ENCODE measurements at regions not wholly inside any gene's neighbourhood (a gene's known extent, or its start where the extent isn't known, plus 50 kb on each side); places are given as distances from the start of the nearest gene placed in this dataset.

DNA sequence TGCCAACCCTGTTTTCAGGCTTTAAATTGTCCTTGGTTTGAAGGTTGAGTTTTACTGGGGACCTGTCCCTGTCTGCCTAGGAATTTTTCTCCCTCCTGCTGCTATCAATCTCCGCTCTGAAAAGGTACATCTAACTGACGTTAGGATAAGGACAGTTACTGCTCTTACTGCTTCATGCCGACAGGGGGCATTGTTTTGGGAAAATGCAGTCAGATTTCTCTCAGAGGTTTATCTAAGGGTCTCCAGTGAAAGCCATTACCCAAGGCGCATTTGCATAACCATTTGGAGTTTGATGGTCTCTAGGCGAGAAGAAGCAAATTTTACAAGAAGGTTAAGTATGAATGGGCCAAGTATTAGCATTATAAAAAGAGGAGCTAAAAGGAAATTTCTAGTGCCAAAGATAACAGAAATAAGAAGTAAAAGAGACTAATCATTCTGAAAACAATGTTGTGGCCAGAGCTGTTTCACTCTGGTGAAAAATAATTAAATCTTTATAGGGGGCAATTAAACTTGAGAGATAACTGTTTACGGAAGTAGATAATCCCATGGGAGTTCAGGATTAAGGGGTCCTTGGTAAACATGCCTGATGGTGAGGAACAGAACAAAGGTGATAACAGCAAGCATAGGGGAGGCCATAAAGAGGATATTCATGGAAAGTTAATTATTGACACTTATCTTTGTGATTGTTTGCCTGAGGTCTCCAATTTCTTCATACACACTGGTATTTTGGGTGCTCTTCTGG, 605.0 kb downstream of the MTRR start:
- DNase-seq (ENCODE audit: low read depth): no peak

DNA sequence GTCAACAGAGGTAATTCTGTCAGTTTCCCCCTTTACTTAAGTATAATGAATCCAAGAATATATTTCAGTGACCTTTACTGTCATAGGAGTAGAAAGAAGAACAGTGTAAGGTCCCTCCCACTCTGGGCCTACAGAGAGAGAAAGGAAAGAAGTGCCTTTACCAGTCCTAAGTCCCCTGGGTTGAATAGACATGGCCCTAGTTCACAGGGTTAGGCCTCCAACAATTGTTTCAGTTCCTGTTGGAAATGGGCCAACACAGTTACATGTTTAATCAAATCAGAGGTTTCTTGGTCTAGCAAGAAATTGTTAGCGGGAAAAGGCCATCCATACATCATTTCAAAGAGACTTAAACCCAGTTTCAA, 605.6 kb downstream of the MTRR start:
- DNase-seq (ENCODE audit: low read depth): no peak

DNA sequence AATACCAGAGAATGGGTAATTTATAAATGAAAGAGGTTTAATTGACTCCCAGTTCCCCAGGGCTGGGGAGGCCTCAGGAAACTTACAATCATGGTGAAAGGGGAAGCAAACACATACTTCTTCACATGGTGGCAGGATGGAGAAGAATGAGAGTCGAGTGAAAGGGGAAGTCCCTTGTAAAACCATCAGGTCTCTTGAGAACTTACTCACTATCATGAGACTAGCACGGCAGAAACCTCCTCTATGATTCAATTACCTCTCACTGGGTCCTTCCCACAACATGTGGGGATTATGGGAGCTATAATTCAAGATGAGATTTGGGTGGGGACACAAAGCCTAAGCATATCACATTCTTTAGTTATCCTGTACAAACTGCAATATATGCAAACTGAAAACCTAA, 609.4 kb downstream of the MTRR start:
- no peak for DNase-seq (ENCODE audit: low read depth)

DNA sequence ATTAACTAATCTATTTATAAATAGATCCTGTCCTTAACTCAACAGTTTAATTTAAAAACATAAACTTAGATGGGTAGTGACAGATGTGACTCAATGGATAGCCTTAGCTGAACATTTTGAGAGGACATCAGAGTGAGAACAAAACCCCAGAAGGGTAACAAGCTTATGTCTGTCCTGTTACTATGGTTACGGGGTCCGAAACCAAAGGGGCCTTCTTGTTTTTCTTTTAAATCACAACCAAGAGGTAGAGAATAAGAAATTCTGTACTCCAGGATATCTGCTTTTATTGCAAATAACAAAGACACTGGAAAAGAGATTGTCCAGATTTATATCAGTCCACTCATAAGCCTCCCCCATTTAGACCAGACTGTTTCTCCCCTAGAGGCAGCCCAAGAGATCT, 612.1 kb downstream of the MTRR start:
- no peak for DNase-seq (ENCODE audit: low read depth)

DNA sequence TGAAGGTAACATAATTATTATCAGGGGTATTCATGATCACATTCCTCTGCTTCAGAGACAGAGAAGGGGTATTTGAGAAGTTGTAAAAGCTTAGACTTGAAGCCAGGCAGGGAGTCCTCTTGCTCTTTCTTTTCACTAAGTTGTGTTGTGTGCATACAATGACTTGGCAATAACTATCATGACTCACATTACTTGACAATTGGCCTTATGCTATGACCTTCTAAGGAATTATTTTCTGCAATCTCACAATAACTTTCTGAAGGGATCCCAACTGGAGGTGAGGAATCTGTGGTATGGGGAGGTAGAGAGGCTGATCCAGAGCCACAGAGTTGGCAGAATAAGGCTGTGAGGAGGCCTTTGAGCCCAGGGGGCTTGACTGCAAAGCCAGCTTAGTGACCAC, 622.3 kb downstream of the MTRR start:
- DNase-seq (ENCODE audit: low read depth): no peak

DNA sequence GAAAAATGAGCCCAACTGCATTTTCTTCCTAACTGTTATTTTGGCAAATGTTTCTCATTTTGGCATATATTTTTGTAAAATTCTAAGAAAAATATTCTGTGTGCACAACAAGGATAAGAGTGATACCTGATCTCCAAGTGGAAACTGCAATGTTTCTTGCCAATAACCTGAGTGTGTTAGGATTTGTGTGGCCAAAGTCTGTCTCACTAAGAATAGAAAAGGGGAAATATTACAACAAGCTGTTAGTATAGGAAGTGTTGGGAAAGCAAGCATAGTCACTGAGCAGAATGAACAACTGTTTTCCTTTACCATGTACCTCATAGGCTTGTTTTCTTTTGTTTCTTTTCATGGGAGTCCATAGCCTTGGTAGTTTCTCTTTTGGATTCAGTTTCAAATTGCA, 624.2 kb downstream of the MTRR start:
- no peak for DNase-seq (ENCODE audit: low read depth)

DNA sequence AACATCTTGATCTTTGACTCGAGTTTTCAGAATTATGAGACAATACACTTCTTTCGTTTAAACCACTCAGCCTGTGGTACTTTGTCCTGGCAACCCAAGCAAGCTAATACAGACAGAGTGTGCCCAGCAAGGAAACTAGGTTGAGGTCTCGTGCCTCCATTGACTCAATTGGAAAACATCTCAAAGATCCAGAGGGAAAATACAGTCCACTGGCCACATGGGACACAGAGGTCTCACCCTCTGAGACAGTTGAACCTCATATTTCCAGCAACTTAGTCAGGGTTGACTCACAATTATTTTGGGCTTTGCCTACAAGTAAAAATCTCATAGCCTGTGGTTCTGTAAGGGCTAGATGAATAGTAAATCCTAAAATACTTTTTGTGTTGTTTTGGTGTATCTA, 631.5 kb downstream of the MTRR start:
- DNase-seq (ENCODE audit: low read depth): no peak

DNA sequence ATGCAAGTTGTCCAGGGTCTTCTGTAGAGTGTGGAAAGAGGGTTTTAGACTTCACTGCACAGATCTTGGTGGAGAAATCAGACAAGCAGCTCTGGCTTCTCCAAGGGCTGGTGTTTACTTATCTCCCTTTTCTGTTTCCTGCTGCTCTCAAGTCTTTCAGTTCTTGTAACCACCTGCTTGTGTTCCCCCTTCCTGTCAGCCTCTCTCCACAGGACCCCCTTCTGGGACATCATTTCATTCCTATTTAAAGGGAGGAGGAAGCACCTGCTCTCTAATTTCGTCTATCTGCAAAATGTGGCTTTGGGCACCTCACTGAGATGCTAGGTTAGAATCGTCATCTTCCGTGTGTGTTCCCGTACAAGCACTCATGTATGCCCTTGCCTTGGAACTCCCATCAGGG, 636.2 kb downstream of the MTRR start:
- DNase-seq (ENCODE audit: low read depth): no peak

DNA sequence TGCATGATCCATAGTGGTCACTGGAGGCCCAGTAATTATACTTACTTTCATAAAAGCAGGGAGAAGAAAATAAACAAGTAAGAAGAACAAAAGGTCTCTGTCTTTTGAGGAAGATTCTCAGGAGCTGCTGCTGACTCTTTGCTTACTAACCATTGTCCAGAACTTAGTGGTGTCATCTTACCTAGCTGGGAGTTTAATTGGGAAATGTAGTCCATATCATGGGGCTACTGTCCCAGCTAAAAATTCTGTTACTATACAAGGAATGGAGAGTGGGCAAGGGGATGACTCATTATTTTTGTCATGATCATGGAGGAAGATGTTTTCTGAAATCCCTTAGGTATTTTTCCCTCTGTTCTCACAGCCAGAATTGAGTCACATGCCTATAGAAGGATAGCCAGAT, 639.3 kb downstream of the MTRR start:
- no peak for DNase-seq (ENCODE audit: low read depth)

DNA sequence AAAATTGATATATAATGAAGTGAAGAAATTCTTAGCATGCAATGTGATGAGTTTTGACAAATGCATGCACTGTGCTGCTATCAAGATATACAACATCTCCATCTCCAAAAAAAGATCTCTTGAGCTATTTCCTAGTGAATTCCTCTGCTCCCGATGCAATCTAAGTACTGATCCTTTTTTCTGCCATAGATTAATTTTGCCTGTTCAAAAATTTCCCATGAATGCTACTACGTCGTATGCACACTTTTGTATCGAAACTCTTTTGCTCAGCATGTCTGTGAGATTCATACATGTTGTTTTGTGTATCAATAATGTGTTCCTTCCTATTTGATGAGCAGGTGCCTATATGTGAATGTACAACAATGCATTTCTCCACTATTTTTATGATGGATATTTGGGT, 647.4 kb downstream of the MTRR start:
- DNase-seq (ENCODE audit: low read depth): no peak

DNA sequence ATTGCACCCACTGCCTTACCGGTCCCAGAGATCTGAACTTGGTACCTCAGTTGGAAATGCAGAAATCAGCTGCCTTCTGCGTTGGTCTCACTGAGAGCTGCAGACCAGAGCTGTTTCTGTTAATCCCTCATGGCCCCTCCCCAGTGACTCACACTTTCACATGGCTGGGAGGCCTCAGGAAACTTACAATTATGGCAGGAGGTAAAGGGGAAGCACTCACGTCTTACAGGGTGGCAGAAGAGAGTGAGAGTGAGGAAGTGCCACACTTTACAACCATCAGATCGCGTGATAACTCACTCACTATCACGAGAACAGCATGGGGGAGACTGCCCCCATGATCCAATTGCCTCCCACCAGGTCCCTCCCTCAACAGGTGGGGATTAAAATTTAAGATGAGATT, 648.5 kb downstream of the MTRR start:
- no peak for DNase-seq (ENCODE audit: low read depth)

DNA sequence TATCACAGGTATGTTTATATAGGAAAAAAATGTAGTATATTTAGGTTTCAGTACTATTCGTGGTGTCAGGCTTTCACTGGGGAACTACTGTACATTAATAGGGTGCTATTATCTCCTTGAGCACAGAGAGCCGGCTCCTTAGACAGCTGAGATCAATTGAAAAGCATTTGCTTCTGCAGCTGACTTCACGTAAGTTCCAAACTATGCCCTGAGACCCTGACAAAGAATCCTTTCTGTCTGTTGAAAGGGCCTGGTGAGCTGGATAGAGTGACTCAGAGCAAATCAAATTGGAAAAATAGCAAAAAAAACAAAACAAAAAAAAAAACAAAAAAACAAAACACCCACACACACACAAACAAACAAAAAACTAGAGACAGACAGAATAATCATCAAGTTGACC, 652.0 kb downstream of the MTRR start:
- DNase-seq (ENCODE audit: low read depth): no peak

DNA sequence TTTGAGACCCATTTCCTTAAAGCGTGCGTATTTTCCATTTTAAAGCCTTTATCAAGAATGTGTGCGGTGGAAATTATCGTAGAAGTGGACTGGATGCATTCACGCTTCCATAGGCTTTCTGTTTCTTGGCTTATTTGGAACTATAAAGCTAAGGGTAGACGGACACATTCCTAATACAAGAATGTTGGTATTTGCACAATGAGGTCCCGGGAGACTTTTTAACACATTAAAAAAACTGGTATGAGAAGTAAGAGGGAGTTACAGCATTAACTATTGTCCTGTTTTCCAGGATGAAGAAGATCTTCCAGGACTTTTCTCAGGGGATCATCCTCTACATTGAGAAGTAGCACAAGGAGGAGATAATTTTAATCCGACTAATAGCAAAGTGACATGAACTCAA, 653.0 kb downstream of the MTRR start:
- DNase-seq (ENCODE audit: low read depth): no peak

DNA sequence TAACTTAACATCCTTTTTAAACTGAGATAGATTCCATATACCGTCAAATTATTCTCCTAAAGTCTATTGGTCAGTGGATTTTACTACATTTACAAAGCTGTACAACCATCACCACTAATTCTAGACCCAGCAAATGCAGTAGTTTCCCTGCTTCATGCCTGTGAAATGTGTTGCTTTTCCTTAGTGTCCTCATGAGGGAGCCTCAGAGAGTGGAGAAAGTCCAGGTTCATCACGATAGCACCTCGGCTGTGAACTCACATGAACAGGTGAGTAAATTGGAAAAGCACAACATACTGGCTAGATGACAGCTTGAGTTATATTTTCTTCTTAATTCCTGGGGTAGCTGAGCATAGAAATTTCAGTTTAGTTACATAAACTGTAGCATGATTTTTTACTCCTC, 653.7 kb downstream of the MTRR start:
- no peak for DNase-seq (ENCODE audit: low read depth)

DNA sequence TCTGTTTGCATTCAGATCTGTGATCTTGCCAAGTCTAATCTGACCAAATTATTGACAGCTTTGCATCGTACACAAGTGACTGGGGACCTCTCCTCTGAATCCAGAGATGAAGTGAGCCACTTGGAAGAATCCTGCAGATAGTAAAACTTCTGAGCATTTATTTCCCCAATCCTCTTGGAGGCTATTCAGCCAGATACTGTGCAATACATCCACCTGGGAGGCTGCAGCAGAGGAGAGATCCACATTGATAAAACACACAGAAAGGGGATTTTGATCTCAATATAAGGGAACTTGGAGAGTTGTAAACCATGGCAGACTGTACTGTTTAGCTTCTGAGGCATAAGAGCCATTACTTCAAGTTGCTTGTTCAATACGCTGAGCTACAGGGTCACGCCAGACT, 654.6 kb downstream of the MTRR start:
- no peak for DNase-seq (ENCODE audit: low read depth)

DNA sequence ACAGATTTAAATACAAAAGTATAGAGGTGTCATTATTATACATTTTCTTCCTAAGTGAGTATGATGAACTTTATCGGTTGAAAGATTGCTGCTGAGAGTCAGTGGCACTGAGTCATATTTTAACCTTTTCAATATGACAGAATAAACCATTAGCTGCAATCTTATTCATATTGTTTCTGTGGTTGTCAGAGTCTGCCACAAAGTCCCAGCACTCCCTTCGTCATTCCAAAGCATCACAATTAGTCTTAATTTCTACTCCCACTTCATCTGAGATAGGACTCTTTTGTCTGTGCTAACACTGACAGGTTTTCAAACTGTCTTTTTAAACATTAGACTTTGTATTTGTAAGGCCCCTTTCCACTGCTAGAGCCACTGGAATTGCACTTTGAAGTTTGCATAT, 656.9 kb downstream of the MTRR start:
- no peak for DNase-seq (ENCODE audit: low read depth)

DNA sequence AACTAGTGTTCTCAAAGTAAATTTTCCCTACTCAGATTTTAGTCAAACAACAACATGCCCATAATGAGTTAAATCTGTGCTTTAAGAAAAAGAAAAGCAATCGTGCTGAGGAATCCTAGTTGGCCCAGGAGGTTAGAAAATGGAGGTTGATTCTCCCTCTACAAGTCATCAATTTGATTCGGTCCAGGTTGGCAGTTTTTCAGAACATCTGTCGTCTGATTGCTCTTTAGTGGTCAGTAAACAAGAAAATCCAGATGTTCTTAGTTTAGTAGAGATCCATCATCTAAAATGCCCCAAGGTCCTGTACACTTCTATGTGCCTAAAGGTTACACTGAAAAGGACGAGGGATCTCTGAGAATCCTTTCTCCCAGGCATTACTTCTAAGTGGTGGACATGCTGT, 659.2 kb downstream of the MTRR start:
- peak; percentile 1 for DNase-seq (ENCODE audit: low read depth)

DNA sequence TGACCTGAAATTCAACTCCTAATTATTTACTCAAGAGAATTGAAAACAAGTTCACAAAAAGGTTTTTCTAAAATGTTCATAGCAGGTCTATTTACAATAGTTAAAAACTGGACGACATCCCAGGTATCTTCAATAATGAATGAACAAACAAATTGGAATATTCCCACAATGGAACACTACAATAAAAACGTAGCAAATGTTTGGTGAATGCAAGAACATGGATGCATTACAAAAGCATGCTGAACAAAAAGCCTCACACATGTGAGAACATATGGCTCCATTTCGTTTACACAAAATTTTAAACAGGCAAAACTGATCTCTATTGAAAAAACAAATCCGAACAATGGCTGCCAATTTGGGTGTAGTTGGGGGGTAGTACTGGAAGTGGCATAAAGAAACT, 669.9 kb downstream of the MTRR start:
- DNase-seq (ENCODE audit: low read depth): no peak

DNA sequence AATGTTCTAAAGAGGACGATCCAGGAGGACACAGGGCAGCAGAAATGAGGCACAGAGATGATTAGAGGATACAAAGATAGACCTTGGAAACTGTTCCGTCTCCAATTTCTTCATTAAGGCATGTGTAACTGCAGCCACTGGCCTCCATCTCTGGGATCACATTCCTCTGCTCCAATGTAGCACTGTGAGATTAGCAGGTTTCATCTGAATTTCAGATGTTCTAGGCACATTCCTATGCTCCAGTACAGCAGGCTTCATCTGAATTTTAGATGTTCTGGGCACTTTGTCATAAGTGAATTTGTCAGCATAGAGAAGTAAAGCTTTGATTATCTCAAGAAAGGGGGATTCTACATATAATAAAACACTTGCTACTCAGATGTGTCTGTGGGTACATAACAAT, 671.4 kb downstream of the MTRR start:
- DNase-seq (ENCODE audit: low read depth): no peak

DNA sequence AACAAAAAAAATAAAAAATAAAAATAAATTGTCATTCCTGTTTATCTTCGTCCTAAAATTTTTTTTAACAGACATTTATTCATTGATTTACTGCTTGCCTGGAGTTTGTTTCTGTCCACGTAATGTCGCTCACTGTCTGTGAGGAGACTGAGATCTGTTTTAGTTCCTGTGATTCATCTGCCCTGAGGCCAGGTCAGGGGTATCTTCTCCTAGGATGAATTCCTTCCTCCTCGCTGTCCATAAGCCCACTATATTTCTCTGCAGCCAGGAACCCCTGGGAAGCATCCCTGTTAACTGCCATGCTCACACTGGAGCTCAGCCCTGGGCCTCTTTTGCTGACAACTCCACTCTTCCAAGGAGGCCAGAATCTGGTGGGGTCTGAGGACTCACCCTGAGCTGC, 682.0 kb downstream of the MTRR start:
- peak; percentile 35 for DNase-seq (ENCODE audit: low read depth)

DNA sequence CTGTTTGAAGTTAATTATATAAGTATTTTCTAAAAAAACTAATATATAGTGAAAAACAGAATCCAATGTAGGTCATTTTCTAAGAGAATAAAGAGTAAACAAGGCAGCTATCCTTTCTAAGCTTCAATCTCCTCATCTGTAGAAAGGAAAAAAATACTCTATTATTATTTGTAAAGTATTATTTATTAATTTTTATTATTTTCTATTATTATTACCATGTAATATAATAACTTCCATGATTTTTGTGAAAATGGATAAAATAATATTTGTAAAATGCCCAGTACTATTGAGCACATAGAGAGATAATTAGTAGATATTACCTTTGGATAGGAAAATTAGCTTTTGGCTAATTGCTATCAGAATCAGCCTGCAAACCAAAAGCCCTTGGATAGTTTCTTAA, 684.4 kb downstream of the MTRR start:
- DNase-seq (ENCODE audit: low read depth): no peak

DNA sequence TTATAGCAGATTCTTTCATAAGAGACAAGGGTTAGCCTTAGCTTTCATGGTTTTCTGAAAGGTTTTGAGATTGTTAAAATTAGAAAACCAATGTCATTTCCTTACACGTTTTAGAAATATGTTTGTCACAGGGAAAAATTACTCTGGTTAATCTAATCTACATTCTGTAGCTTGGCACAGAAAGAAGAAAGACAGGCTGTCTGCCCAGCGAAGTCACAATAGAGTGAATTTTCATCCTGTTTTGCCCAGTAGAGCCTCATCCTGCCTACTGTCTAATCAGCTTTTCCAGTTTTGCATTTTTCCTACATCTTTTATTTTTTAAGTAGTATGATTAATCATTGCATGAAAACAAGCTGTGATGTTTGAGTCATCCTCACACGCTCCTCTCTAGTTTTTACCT, 688.8 kb downstream of the MTRR start:
- DNase-seq (ENCODE audit: low read depth): no peak

DNA sequence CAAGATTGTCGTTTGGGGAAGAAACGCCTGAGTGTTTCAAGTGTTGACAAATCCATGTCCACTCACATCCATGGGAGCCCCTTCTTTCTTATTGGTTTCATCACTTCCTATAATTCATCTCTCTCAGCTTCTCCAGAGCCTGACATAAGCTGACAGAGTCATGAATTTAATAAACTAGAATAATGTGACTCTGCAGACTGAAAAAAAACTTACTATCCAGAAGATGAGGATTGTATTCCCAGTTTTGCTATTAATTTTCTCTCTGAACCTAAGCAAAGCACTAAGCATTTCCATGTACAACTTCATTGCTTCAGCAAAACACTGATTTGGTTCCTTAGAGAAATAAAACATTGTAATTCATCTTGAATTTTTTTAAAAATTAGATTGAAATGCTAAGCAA, 691.8 kb downstream of the MTRR start:
- no peak for DNase-seq (ENCODE audit: low read depth)

DNA sequence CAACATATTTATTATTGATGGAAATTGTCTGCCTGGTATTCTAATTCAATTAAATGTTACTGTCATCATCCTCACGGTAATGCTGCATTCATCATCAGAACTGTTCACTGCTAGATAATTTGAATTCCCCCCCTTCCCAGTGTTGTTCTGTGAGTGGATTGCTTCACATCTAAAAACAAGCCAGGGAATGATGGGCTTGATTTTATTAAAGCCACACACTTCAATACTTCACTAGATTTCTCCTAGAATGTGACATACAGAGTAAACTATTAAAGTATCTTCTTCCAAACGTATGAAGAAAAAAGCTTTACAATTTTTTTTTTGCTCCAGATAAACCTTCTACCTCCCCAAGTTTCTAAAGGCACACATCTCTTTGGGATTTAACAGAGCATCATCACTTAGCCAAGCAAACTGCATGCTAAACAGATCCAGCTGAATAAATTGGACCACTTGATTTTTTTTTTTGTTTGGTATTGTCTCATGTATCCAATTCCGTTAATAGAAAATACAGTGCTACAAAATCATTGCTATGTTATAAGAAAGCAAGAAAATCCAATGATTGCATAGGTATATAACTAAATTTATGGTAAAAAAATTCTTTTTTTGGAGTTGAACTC, 692.4 kb downstream of the MTRR start:
- no peak for DNase-seq (ENCODE audit: low read depth)
